ENCODE measurements at regions not wholly inside any gene's neighbourhood (a gene's known extent, or its start where the extent isn't known, plus 50 kb on each side); places are given as distances from the start of the nearest gene placed in this dataset.
A peak's percentile ranks its signal among the peaks of the same experiment; 100 is the strongest.

DNA sequence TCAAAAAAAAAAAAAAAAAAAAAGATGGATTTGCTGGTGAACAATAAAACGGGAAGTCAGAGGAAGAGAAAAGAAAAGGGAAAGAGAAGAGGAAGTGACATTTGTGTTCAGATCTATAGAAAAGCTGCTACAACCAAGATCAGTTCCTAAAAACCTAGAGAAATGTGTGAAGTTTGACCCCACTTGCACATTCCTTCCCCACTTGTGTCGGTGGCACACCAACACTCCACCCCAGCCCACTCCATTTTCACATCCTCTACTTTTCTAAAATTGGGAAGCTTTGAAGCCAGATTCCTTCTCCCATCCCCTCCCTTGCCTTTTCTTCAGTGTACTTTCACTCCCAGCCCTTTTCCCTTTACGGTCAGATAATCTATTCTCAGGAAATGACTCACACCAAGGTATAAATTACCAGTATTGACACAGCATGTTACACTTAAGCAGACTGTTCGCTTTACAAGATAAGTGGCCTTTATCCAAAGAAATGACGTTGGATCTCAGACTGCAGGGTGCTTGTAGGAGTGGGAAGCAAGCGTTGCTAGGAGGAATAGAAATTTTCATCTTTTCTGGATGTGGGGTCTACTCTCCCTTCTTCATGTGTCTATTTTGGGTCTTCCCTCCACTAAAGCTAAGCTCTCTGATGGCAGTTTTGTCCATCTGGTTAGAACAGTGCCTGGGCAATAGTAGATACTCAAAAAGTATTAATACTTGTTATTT lies 92.5 kb upstream of the ADGRF1 start:
- no peak for DNase-seq (ENCODE audit: low spot score)
- TF ChIP-seq, protein P1, sequence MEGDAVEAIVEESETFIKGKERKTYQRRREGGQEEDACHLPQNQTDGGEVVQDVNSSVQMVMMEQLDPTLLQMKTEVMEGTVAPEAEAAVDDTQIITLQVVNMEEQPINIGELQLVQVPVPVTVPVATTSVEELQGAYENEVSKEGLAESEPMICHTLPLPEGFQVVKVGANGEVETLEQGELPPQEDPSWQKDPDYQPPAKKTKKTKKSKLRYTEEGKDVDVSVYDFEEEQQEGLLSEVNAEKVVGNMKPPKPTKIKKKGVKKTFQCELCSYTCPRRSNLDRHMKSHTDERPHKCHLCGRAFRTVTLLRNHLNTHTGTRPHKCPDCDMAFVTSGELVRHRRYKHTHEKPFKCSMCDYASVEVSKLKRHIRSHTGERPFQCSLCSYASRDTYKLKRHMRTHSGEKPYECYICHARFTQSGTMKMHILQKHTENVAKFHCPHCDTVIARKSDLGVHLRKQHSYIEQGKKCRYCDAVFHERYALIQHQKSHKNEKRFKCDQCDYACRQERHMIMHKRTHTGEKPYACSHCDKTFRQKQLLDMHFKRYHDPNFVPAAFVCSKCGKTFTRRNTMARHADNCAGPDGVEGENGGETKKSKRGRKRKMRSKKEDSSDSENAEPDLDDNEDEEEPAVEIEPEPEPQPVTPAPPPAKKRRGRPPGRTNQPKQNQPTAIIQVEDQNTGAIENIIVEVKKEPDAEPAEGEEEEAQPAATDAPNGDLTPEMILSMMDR (IDR thresholded peaks at IDR 0.05), result no peak
- Histone ChIP-seq H3K4me3 (no peak overlapping the region), H3K27me3 (no peaks in the 10 kb centered on the region), H3K36me3 (no peaks in the 10 kb centered on the region), H3K9me3 (no peaks in the 10 kb centered on the region), H3K27ac (peak overlapping the region in 1 of 2 donors; percentile 45), H3K4me1 (peaks cover 0 to 19% of the 10 kb centered on the region in 2 donors)

DNA sequence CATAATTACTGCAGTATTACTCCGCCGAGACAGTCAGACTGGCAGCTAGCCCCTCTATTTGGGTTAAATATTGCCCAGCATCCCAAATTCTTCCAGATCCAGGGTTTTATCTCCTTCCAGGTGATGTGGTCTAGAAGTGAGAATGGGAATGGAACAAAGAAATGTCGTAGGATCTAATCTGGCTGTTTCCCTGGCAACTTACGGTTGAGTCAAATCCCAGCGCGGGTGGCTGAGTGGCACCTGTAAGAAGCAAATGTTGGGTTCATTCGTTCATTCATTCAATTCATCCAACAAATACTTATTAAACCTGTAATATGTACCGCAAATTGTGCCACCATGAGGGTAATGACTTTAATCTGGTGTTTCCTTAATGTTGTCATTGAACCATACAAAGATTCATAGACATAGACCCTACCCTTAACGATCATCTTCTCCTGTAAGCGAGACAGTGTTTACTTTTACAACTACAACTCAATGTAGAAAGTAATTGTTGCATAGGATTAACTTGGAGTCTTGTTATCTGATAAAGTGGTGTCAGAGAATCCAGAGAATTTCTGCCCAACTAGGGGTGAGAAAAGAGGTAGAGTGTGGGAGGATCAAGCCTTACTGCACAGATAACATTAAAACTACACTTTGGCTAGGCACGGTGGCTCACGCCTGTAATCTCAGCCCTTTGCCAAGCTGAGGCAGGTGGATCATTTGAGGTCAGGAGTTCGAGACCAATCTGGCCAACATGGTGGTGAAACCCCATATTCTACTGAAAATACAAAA lies 91.3 kb upstream of the ADGRF1 start:
- Histone ChIP-seq H3K4me1 (peaks cover 0 to 22% of the 10 kb centered on the region in 2 donors), H3K27me3 (no peaks in the 10 kb centered on the region), H3K27ac (peak overlapping the region in 1 of 2 donors; percentile 67), H3K9me3 (no peaks in the 10 kb centered on the region), H3K4me3 (no peak overlapping the region), H3K36me3 (no peaks in the 10 kb centered on the region)
- TF ChIP-seq, protein P1 (IDR thresholded peaks at IDR 0.05), result no peak
- no peak for DNase-seq (ENCODE audit: low spot score)

DNA sequence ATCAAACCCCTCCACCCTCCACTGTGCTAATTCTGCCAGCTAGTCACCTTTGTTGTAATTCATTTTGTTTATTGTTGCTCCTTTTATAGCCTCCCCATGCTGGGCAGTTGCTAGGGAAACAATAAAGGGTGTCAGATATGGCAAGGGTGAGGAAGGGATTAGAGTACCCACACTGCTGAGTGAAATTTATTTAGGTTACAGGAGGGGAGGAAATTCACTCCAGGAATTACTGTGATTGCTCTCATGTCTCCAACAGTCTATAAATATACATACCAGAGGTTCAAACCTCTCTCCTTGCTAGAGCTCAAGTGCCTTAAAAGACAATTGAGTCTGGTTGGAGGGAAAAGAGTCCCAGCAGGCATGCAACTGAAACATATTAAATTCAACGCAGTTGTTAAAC lies 90.6 kb upstream of the ADGRF1 start:
- TF ChIP-seq, protein P1 (IDR thresholded peaks at IDR 0.05), result no peak
- Histone ChIP-seq H3K36me3 (no peaks in the 10 kb centered on the region), H3K9me3 (no peaks in the 10 kb centered on the region), H3K4me3 (no peak overlapping the region), H3K27me3 (no peaks in the 10 kb centered on the region), H3K4me1 (peaks cover 0 to 22% of the 10 kb centered on the region in 2 donors), H3K27ac (peak overlapping the region in 1 of 2 donors; percentile 67)
- DNase-seq (ENCODE audit: low spot score), result no peak

DNA sequence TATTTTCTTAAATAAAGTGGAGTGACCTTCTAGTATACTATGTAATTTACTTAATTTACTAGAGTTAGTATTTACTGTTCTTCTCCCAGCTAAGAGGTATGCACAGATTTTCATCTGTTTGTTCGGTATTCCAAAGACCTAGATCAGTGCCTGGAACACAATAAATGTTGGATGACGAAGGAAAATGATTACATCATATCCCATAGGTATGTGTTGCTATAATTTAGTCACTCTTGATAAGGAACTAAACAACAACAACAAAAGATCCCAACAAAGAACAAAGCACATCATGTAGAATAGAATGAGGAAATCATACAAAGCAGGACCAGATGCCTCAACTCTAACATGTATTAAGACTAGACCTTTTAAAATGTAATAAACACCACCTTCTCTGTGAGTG lies 89.6 kb upstream of the ADGRF1 start:
- TF ChIP-seq, protein P1 (IDR thresholded peaks at IDR 0.05), result no peak
- Histone ChIP-seq H3K4me3 (no peak overlapping the region), H3K36me3 (no peaks in the 10 kb centered on the region), H3K4me1 (peaks cover 0 to 29% of the 10 kb centered on the region in 2 donors), H3K9me3 (no peaks in the 10 kb centered on the region), H3K27me3 (no peaks in the 10 kb centered on the region), H3K27ac (peak overlapping the region in 1 of 2 donors; percentile 67)
- DNase-seq (ENCODE audit: low spot score), result no peak

GRCh38 chr6:47130086-47130485 lies 88.0 kb upstream of the ADGRF1 start:
- H3K27ac ChIP-seq, result peak overlapping the region; percentile 53 to 65
- H3K36me3 ChIP-seq, result no peaks in the 10 kb centered on the region
- TF ChIP-seq, protein P1 (IDR thresholded peaks at IDR 0.05), result no peak
- no peaks in the 10 kb centered on the region for H3K27me3 ChIP-seq
- no peaks in the 10 kb centered on the region for H3K9me3 ChIP-seq
- no peak overlapping the region for H3K4me3 ChIP-seq
- DNase-seq (ENCODE audit: low spot score), result no peak
- peaks cover 0 to 35% of the 10 kb centered on the region in 2 donors for H3K4me1 ChIP-seq
